GM12878 (cell line): ENCODE measurements at regions not wholly inside any gene's neighbourhood (a gene's known extent, or its start where the extent isn't known, plus 50 kb on each side); places are given as distances from the start of the nearest gene placed in this dataset.

Experiments
- EZH2 ChIP-seq: IDR thresholded peaks from 2 replicates; pipeline ENCODE4 v1.6.1; 2012; ENCODE audit warnings: low read depth, mild to moderate bottlenecking, control low read depth, inconsistent platforms, low read length, borderline replicate concordance; ENCODE audit not compliant: control insufficient read depth
- HDAC2 ChIP-seq: fragments of 200-600 bp; sonication (generic); IDR thresholded peaks from 2 replicates; pipeline ENCODE4 v1.6.1; 2017
- HDGF ChIP-seq: fragments of 450-650 bp; IDR thresholded peaks from 2 replicates; pipeline ENCODE4 v1.6.1; 2016; ENCODE audit warnings: antibody characterized with exemption
- IKZF1 ChIP-seq: fragments of 450-650 bp; conservative IDR thresholded peaks from 2 replicates; pipeline ENCODE4 v1.6.1; 2017; ENCODE audit warnings: antibody characterized with exemption, mild to moderate bottlenecking
- IRF4 ChIP-seq: IDR thresholded peaks from 2 replicates; pipeline ENCODE4 v1.6.1; 2011; ENCODE audit warnings: low read depth, low read length
- KLF5 ChIP-seq: fragments of 450-650 bp; IDR thresholded peaks from 2 replicates; pipeline ENCODE4 v1.6.1; 2014; ENCODE audit warnings: mild to moderate bottlenecking; ENCODE audit not compliant: partially characterized antibody
- POLR2A ChIP-seq: IDR thresholded peaks from 2 replicates; pipeline ENCODE4 v1.6.1; 2011; ENCODE audit warnings: low read depth, mild to moderate bottlenecking, low read length
- POLR2AphosphoS2 ChIP-seq: IDR thresholded peaks from 2 replicates; pipeline ENCODE4 v1.6.1; 2011; ENCODE audit warnings: low read depth, mild to moderate bottlenecking, low read length, improper control_type of control experiment, moderate library complexity
- PRDM15 ChIP-seq: fragments of 450-650 bp; formaldehyde crosslinking; IDR thresholded peaks from 2 replicates; pipeline ENCODE4 v1.4.0; 2020; ENCODE audit warnings: mild to moderate bottlenecking, moderate library complexity
- RB1 ChIP-seq: fragments of 450-650 bp; formaldehyde crosslinking; IDR thresholded peaks from 2 replicates; pipeline ENCODE4 v1.6.1; 2017; ENCODE audit warnings: mild to moderate bottlenecking, borderline replicate concordance
- RELA ChIP-seq: fragments of 450-650 bp; IDR thresholded peaks from 2 replicates; pipeline ENCODE4 v1.8.0; 2014; ENCODE audit warnings: borderline replicate concordance; ENCODE audit not compliant: partially characterized antibody
- SIN3A ChIP-seq: IDR thresholded peaks from 2 replicates; pipeline ENCODE4 v1.6.1; 2012; ENCODE audit warnings: low read depth, low read length, improper control_type of control experiment
- SMAD1 ChIP-seq: fragments of 450-650 bp; IDR thresholded peaks from 2 replicates; pipeline ENCODE4 v1.6.1; 2018; ENCODE audit warnings: mild to moderate bottlenecking, low read depth; ENCODE audit not compliant: partially characterized antibody
- SRF ChIP-seq, 2 experiments: IDR thresholded peaks; 2 replicates each; pipeline ENCODE4 v1.6.1; 2011; ENCODE audit warnings: low read depth in 2 of 2, low read length in 2 of 2, mild to moderate bottlenecking in 1 of 2, moderate library complexity in 1 of 2
- STAT1 ChIP-seq: fragments of 450-650 bp; conservative IDR thresholded peaks from 2 replicates; pipeline ENCODE4 v1.6.1; 2014; ENCODE audit warnings: antibody characterized with exemption, mild to moderate bottlenecking
- SUPT20H ChIP-seq: IDR thresholded peaks from 2 replicates; pipeline ENCODE4 v1.6.1; 2011; ENCODE audit warnings: low read depth, mild to moderate bottlenecking, low read length, moderate library complexity, borderline replicate concordance; ENCODE audit not compliant: control insufficient read depth
- TARDBP ChIP-seq: IDR thresholded peaks from 2 replicates; pipeline ENCODE4 v1.6.1; 2016; ENCODE audit warnings: borderline replicate concordance
- USF1 ChIP-seq: IDR thresholded peaks from 2 replicates; pipeline ENCODE4 v1.6.1; 2011; ENCODE audit warnings: borderline replicate concordance, low read depth, mild to moderate bottlenecking, moderate library complexity, mixed read lengths, low read length; ENCODE audit not compliant: insufficient read depth; ENCODE audit errors: extremely low read length
- ZBTB33 ChIP-seq: fragments of 450-650 bp; IDR thresholded peaks from 2 replicates; pipeline ENCODE4 v1.6.1; 2017; ENCODE audit warnings: mild to moderate bottlenecking
- ZNF207 ChIP-seq: fragments of 450-650 bp; IDR thresholded peaks from 2 replicates; pipeline ENCODE4 v1.6.1; 2014; ENCODE audit warnings: antibody characterized with exemption, mild to moderate bottlenecking, borderline replicate concordance
- ZNF384 ChIP-seq: IDR thresholded peaks from 2 replicates; pipeline ENCODE4 v1.6.1; 2012; ENCODE audit warnings: low read depth, mild to moderate bottlenecking, low read length, improper control_type of control experiment, borderline replicate concordance
- ZNF687 ChIP-seq: fragments of 450-650 bp; IDR thresholded peaks from 2 replicates; pipeline ENCODE4 v1.6.1; 2017; ENCODE audit warnings: mild to moderate bottlenecking, moderate library complexity
- ZSCAN29 ChIP-seq: fragments of 450-650 bp; IDR thresholded peaks from 2 replicates; pipeline ENCODE4 v1.6.1; 2017; ENCODE audit warnings: mild to moderate bottlenecking, moderate library complexity

- TF ChIP-seq PRDM15 (CRISPR knock-in tag) (no peak), ZNF687 (no peak), TARDBP (no peak), SUPT20H (no peak), EZH2 (no peak), IRF4 (peak; percentile 69), HDAC2 (no peak), ZBTB33 (no peak; the same call in 1 of the 2 replicates), ZNF207 (no peak), IKZF1 (peak; percentile 64), POLR2A (no peak), SIN3A (no peak), HDGF (no peak), RELA (no peak), ZNF384 (no peak), ZSCAN29 (no peak), POLR2AphosphoS2 (no peak), KLF5 (no peak), RB1 (no peak), STAT1 (no peak), SRF (IDR thresholded peaks at IDR 0.05; ENCODE audit: low read depth in 2 of 2, low read length in 2 of 2) (no peak), SMAD1 (no peak), USF1 (no peak)
Measured at GRCh38 chr4:156201050-156201449, 247.4 kb upstream of the CTSO start (continued).
